H1 (cell line): ENCODE measurements at regions not wholly inside any gene's neighbourhood (a gene's known extent, or its start where the extent isn't known, plus 50 kb on each side); places are given as distances from the start of the nearest gene placed in this dataset.

ENCODE experiments used
- CTCF ChIA-PET: fragments of 300-600 bp; sonication (Branson Sonifier 250); formaldehyde crosslinking; loops from one replicate; lab custom pipeline; 2021; ENCODE audit not compliant: partially characterized antibody; lab: Charles Lee
- POLR2A ChIA-PET: fragments of 300-600 bp; sonication (Branson Sonifier 250); formaldehyde crosslinking; loops from one replicate; lab custom pipeline; 2021; ENCODE audit warnings: inconsistent platforms; ENCODE audit not compliant: partially characterized antibody; lab: Charles Lee
- DNase-seq, 2 experiments: peaks; one replicate each; pipeline versions ENCODE4 v3.0.0 to v3.0.0-alpha.2; 2010 to 2022; ENCODE audit warnings: low spot score in 2 of 2, low read depth in 1 of 2, mixed read lengths in 1 of 2
- FAIRE-seq: peaks from 2 replicates; lab custom pipeline; 2011; peaks lifted over from hg19 to GRCh38; lab: Jason Lieb, UNC
- H2AFZ ChIP-seq: 2 replicates; pipeline ENCODE4 v1.8.1; 2012; ENCODE audit warnings: low read length, inconsistent platforms
- H2AK5ac ChIP-seq: 2 replicates; pipeline ENCODE4 v1.6.1; 2013; ENCODE audit warnings: low read depth, low read length
- H2BK120ac ChIP-seq: replicated peaks from 2 replicates; pipeline ENCODE3; 2013; ENCODE audit warnings: low read depth, low read length, inconsistent platforms
- H2BK12ac ChIP-seq: 2 replicates; pipeline ENCODE4 v1.6.1; 2013; ENCODE audit warnings: low read depth, low read length
- H2BK15ac ChIP-seq: 2 replicates; pipeline ENCODE4 v1.6.1; 2013; ENCODE audit warnings: low read length
- H2BK20ac ChIP-seq: 2 replicates; pipeline ENCODE4 v1.6.1; 2013; ENCODE audit warnings: low read length
- H2BK5ac ChIP-seq: 2 replicates; pipeline ENCODE4 v1.6.1; 2013; ENCODE audit warnings: low read depth, low read length
- H3K14ac ChIP-seq: 2 replicates; pipeline ENCODE4 v1.6.1; 2013; ENCODE audit warnings: inconsistent platforms; ENCODE audit not compliant: insufficient read length
- H3K18ac ChIP-seq: 2 replicates; pipeline ENCODE4 v1.6.1; 2013; ENCODE audit warnings: low read length; ENCODE audit errors: extremely low read depth
- H3K23ac ChIP-seq: 2 replicates; pipeline ENCODE4 v1.6.1; 2013; ENCODE audit warnings: inconsistent platforms; ENCODE audit not compliant: insufficient read length
- H3K23me2 ChIP-seq: 2 replicates; pipeline ENCODE4 v1.6.1; 2013; ENCODE audit warnings: low read depth, low read length
- H3K27ac ChIP-seq: 2 replicates; pipeline ENCODE4 v1.6.1; 2011; ENCODE audit warnings: low read depth, low read length, inconsistent platforms
- H3K27me3 ChIP-seq, 4 experiments: replicated peaks in 1 of 4; 1 replicate in 1 of 4; 2 replicates in 3 of 4; pipeline versions ENCODE4 v1.6.1 to v1.8.1; 2011 to 2013; ENCODE audit warnings: low read length in 3 of 4, mild to moderate bottlenecking in 3 of 4, inconsistent platforms in 2 of 4, mixed read lengths in 2 of 4, moderate library complexity in 1 of 4; ENCODE audit not compliant: control insufficient read depth in 3 of 4, insufficient read depth in 3 of 4; ENCODE audit errors: extremely low read depth in 1 of 4
- H3K36me3 ChIP-seq, 4 experiments: 2 replicates each; pipeline versions ENCODE4 v1.6.1 to v1.8.1; 2011 to 2013; ENCODE audit warnings: mild to moderate bottlenecking in 4 of 4, low read length in 3 of 4, moderate library complexity in 2 of 4, control low read depth in 1 of 4, inconsistent platforms in 1 of 4; ENCODE audit not compliant: insufficient read depth in 4 of 4, control insufficient read depth in 2 of 4
- H3K4ac ChIP-seq: replicated peaks from 2 replicates; pipeline ENCODE3; 2013; ENCODE audit warnings: low read length, low read depth, mixed read lengths, inconsistent platforms; ENCODE audit not compliant: insufficient read length
- H3K4me1 ChIP-seq, 4 experiments: replicated peaks in 1 of 4; 1 replicate in 1 of 4; 2 replicates in 3 of 4; pipeline versions ENCODE4 v1.6.1 to v1.8.1; 2011 to 2013; ENCODE audit warnings: low read length in 3 of 4, inconsistent platforms in 2 of 4, mixed read lengths in 1 of 4; ENCODE audit not compliant: insufficient read depth in 4 of 4, control insufficient read depth in 3 of 4
- H3K4me2 ChIP-seq, 2 experiments: 2 replicates each; pipeline versions ENCODE4 v1.6.1 to v1.8.1; 2011 to 2013; ENCODE audit warnings: low read depth in 2 of 2, low read length in 2 of 2, control low read depth in 1 of 2, inconsistent platforms in 1 of 2, mild to moderate bottlenecking in 1 of 2; ENCODE audit not compliant: insufficient read depth in 1 of 2
- H3K4me3 ChIP-seq, 4 experiments: fragments of 200-600, 300-600 bp in 1 of 4; sonication (generic), shearing (Covaris generic), sonication (Bioruptor Twin) in 1 of 4; 2 replicates each; pipeline versions ENCODE4 v1.5.1 to v1.8.1; 2011 to 2016; ENCODE audit warnings: low read length in 4 of 4, low read depth in 3 of 4, control low read depth in 2 of 4, inconsistent platforms in 2 of 4, mild to moderate bottlenecking in 2 of 4, mixed read lengths in 1 of 4, moderate library complexity in 1 of 4; ENCODE audit not compliant: insufficient read depth in 2 of 4; ENCODE audit errors: extremely low read depth in 1 of 4
- H3K56ac ChIP-seq: replicated peaks from 2 replicates; pipeline ENCODE3; 2013; ENCODE audit warnings: low read depth, mild to moderate bottlenecking, mixed read lengths, low read length, inconsistent platforms; ENCODE audit not compliant: insufficient read length
- H3K79me1 ChIP-seq: 2 replicates; pipeline ENCODE4 v1.6.1; 2013; ENCODE audit warnings: low read depth, low read length, control low read depth
- H3K79me2 ChIP-seq, 2 experiments: 2 replicates each; pipeline versions ENCODE4 v1.6.1 to v1.8.1; 2012 to 2013; ENCODE audit warnings: low read length in 2 of 2, mild to moderate bottlenecking in 2 of 2, inconsistent platforms in 1 of 2; ENCODE audit not compliant: insufficient read depth in 2 of 2, control insufficient read depth in 1 of 2
- H3K9ac ChIP-seq, 4 experiments: replicated peaks in 1 of 4; 1 replicate in 1 of 4; 2 replicates in 3 of 4; pipeline versions ENCODE4 v1.6.1 to v1.8.1; 2011 to 2013; ENCODE audit warnings: low read depth in 3 of 4, low read length in 3 of 4, control low read depth in 2 of 4, mild to moderate bottlenecking in 2 of 4, moderate library complexity in 2 of 4, inconsistent platforms in 1 of 4; ENCODE audit errors: extremely low read depth in 1 of 4
- H3K9me3 ChIP-seq, 2 experiments: 2 replicates each; pipeline versions ENCODE4 v1.6.1 to v1.8.1; 2012 to 2013; ENCODE audit warnings: mild to moderate bottlenecking in 2 of 2, moderate library complexity in 2 of 2, control low read depth in 1 of 2, inconsistent platforms in 1 of 2, low read depth in 1 of 2, low read length in 1 of 2, mixed read lengths in 1 of 2; ENCODE audit not compliant: insufficient read depth in 2 of 2
- H4K20me1 ChIP-seq, 2 experiments: replicated peaks in 1 of 2; 2 replicates each; pipeline versions ENCODE3 to v1.8.1; 2011 to 2013; ENCODE audit warnings: inconsistent platforms in 2 of 2, low read length in 2 of 2, mild to moderate bottlenecking in 1 of 2; ENCODE audit not compliant: insufficient read depth in 2 of 2, control insufficient read depth in 1 of 2
- H4K5ac ChIP-seq: 2 replicates; pipeline ENCODE4 v1.6.1; 2013; ENCODE audit warnings: low read length, low read depth, mixed read lengths, inconsistent platforms; ENCODE audit not compliant: insufficient read length
- H4K8ac ChIP-seq: 2 replicates; pipeline ENCODE4 v1.8.0; 2013; ENCODE audit warnings: mild to moderate bottlenecking, moderate library complexity, low read length, inconsistent platforms; ENCODE audit not compliant: insufficient read depth; ENCODE audit errors: extremely low read depth
- H4K91ac ChIP-seq: replicated peaks from 2 replicates; pipeline ENCODE3; 2013; ENCODE audit warnings: low read length, mixed read lengths, inconsistent platforms; ENCODE audit not compliant: insufficient read length
- MAFK ChIP-seq: IDR thresholded peaks from 2 replicates; pipeline ENCODE4 v1.6.1; 2012; ENCODE audit warnings: low read depth, mild to moderate bottlenecking, improper control_type of control experiment, low read length
- SAP30 ChIP-seq: fragments of 300-600 bp; sonication (generic); IDR thresholded peaks from 2 replicates; pipeline ENCODE4 v1.7.1; 2012; ENCODE audit warnings: low read length, moderate library complexity, mild to moderate bottlenecking, inconsistent platforms; ENCODE audit not compliant: insufficient read depth, insufficient replicate concordance
- SIN3A ChIP-seq, 2 experiments: IDR thresholded peaks in 1 of 2; conservative IDR thresholded peaks in 1 of 2; 2 replicates each; pipeline ENCODE4 v1.6.1; 2011 to 2012; ENCODE audit warnings: low read length in 2 of 2, improper control_type of control experiment in 1 of 2, low read depth in 1 of 2, mild to moderate bottlenecking in 1 of 2
- WGBS, 2 experiments: shearing (Covaris generic) in 1 of 2; methylation state at CpG; one replicate each; pipeline versions ENCODE4 v1.1.6 to v1.1.7; 2013 to 2015; ENCODE audit warnings: low lambda C conversion rate in 2 of 2, mixed read lengths in 2 of 2, inconsistent platforms in 1 of 2, low coverage in 1 of 2, missing lambda C conversion rate in 1 of 2; ENCODE audit not compliant: insufficient replicate concordance in 2 of 2, insufficient coverage in 1 of 2, insufficient read length in 1 of 2; ENCODE audit errors: extremely low coverage in 1 of 2, missing lambda C conversion rate in 1 of 2; 5-methylcytosine and 5-hydroxymethylcytosine counted together

- Histone ChIP-seq H3K27me3 (no peaks in the 10 kb centered on the region), H2BK15ac (no peak overlapping the region), H3K56ac (no peak overlapping the region), H2BK20ac (no peak overlapping the region), H3K23ac (no peak overlapping the region), H4K91ac (no peak overlapping the region), H2AK5ac (no peak overlapping the region), H2BK120ac (no peak overlapping the region), H3K4me2 (no peak overlapping the region), H4K5ac (no peak overlapping the region), H4K8ac (no peak overlapping the region), H3K4me1 (no peaks in the 10 kb centered on the region), H2BK12ac (no peak overlapping the region), H3K18ac (no peak overlapping the region), H3K23me2 (no peaks in the 10 kb centered on the region; the same call in 1 of the 2 replicates), H3K9me3 (peaks cover 3 to 5% of the 10 kb centered on the region in 2 experiments; a peak in 1 of 4 replicates), H2BK5ac (no peak overlapping the region), H3K36me3 (no peaks in the 10 kb centered on the region), H2AFZ (no peak overlapping the region), H3K4me3 (no peak overlapping the region), H3K79me2 (no peaks in the 10 kb centered on the region), H4K20me1 (no peaks in the 10 kb centered on the region), H3K79me1 (no peaks in the 10 kb centered on the region), H3K27ac (no peak overlapping the region), H3K9ac (no peak overlapping the region), H3K14ac (no peak overlapping the region), H3K4ac (no peak overlapping the region)
- FAIRE-seq (no peak), DNase-seq (no peak)
- TF ChIP-seq MAFK (no peak), SIN3A (conservative IDR thresholded peaks at IDR 0.05 in 1 of 2, IDR thresholded peaks at IDR 0.05 in 1 of 2; ENCODE audit: low read depth in 1 of 2, low read length in 2 of 2) (no peak), SAP30 (no peak)
- POLR2A ChIA-PET: no interaction called here
- 93% methylated on average over 2 of the region's 2 CpGs; no CpG with 5 or more reads in 1 of the 2 experiments for WGBS, 2 experiments
- CTCF ChIA-PET: no interaction called here
These were observed 131.1 kb upstream of the GADL1 start for GRCh38 chr3:31025541-31025940.
